GM12891 (cell line): ENCODE measurements at regions not wholly inside any gene's neighbourhood (a gene's known extent, or its start where the extent isn't known, plus 50 kb on each side); places are given as distances from the start of the nearest gene placed in this dataset.

Experiments
- PAX5 ChIP-seq: IDR thresholded peaks from 2 replicates; pipeline ENCODE4 v1.6.1; 2011; ENCODE audit warnings: low read length, moderate library complexity, mild to moderate bottlenecking; ENCODE audit not compliant: insufficient read depth, severe bottlenecking
- POLR2A ChIP-seq: IDR thresholded peaks from 2 replicates; pipeline ENCODE4 v1.6.1; 2011; ENCODE audit warnings: low read depth, low read length, control low read depth
- POLR2AphosphoS5 ChIP-seq: IDR thresholded peaks from 2 replicates; pipeline ENCODE4 v1.6.1; 2011; ENCODE audit warnings: low read depth, low read length, control low read depth
- TAF1 ChIP-seq: IDR thresholded peaks from 2 replicates; pipeline ENCODE4 v1.6.1; 2011; ENCODE audit warnings: low read depth, low read length, control low read depth

GRCh38 chr3:80263260-80263659 lies 495.5 kb upstream of the ROBO1 start:
- TF ChIP-seq TAF1 (no peak), POLR2AphosphoS5 (no peak), PAX5 (no peak), POLR2A (no peak)
